ENCODE measurements at regions not wholly inside any gene's neighbourhood (a gene's known extent, or its start where the extent isn't known, plus 50 kb on each side); places are given as distances from the start of the nearest gene placed in this dataset.
A peak's percentile ranks its signal among the peaks of the same experiment; 100 is the strongest.

DNA sequence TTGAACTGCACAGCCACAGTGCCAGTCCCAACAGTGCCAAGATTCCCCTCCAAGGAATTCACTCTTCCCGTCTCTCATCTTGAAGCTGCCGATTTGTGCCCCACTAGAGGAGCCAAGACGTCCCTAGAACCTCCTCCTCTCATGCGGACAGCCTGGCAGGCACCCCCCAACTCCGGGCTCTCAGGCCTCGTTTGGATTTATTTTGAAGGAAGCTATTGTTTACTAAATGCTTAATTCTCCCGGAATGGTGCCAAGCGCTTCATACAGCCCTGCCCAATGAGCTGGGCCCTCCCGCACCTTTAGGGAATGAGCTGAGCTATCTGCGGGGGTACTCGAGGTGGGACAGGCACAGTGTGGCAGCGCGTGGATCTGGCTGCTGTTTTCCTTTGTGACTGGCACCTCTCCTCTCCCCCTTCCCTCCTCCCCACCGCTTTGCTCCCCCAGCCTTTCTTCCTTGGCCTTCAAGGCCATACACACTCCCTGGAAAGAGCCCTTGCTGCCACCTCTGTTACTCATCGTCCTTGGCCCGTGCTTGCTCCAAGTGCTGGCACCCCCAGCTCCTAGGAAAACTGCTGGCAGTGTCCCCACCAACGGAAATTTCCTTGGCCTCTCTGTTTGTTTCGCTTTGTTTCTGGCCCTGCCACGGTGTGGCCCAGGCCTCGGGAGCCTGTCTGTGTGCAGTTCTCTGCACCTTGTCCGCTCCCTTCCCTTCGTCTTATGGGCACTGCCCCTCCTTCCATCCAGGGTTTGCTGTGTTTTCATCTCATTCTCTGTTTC lies 49.9 kb upstream of the CDR2 start:
- no peaks in the 10 kb centered on the region for H3K27me3 Mint-ChIP-seq (ENCODE audit: insufficient read depth)
- peak; percentile 52 for DNase-seq
- peak overlapping the region; percentile 81 for H3K4me3 Mint-ChIP-seq
- TF ChIP-seq, protein P1, sequence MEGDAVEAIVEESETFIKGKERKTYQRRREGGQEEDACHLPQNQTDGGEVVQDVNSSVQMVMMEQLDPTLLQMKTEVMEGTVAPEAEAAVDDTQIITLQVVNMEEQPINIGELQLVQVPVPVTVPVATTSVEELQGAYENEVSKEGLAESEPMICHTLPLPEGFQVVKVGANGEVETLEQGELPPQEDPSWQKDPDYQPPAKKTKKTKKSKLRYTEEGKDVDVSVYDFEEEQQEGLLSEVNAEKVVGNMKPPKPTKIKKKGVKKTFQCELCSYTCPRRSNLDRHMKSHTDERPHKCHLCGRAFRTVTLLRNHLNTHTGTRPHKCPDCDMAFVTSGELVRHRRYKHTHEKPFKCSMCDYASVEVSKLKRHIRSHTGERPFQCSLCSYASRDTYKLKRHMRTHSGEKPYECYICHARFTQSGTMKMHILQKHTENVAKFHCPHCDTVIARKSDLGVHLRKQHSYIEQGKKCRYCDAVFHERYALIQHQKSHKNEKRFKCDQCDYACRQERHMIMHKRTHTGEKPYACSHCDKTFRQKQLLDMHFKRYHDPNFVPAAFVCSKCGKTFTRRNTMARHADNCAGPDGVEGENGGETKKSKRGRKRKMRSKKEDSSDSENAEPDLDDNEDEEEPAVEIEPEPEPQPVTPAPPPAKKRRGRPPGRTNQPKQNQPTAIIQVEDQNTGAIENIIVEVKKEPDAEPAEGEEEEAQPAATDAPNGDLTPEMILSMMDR (IDR thresholded peaks at IDR 0.05): no peak
- H3K36me3 Mint-ChIP-seq (ENCODE audit: low read depth): peaks cover 34% of the 10 kb centered on the region
- no peaks in the 10 kb centered on the region for H3K9me3 Mint-ChIP-seq
- H3K27ac Mint-ChIP-seq: peak overlapping the region; percentile 93
- H3K4me1 Mint-ChIP-seq (ENCODE audit: low read depth): peaks cover 22% of the 10 kb centered on the region
